NCI-H446 (cell line): ENCODE measurements at regions not wholly inside any gene's neighbourhood (a gene's known extent, or its start where the extent isn't known, plus 50 kb on each side); places are given as distances from the start of the nearest gene placed in this dataset.
"Not testable (repeated sequence)": the region's sequence is repeated elsewhere in the genome, so short reads cannot be mapped to it uniquely, and the experiment has no call there.

Experiments
- DNase-seq, 2 experiments: peaks; one replicate each; lab custom pipeline; 2025; lab: John Stamatoyannopoulos, UW

DNA sequence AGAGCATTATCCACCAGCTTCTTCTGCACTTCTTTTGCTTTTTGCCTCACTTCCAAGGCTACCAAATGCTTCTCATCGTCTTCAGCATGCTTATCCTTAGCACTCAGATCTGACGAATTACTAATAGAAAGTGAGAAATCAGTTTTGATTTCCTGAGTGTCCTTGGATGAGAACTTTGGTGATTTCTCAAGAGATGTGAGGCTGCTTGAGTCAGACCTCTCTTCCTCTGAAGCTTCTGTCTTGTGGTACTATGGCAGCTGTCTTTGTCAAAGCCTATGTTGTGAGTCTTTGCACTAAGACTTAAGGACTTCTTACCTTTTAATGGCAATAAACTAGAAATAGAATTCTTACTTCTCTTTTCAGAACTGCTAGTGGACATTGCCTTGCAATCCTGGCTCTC is 169.9 kb downstream of the CPE start:
- DNase-seq, result no peak

DNA sequence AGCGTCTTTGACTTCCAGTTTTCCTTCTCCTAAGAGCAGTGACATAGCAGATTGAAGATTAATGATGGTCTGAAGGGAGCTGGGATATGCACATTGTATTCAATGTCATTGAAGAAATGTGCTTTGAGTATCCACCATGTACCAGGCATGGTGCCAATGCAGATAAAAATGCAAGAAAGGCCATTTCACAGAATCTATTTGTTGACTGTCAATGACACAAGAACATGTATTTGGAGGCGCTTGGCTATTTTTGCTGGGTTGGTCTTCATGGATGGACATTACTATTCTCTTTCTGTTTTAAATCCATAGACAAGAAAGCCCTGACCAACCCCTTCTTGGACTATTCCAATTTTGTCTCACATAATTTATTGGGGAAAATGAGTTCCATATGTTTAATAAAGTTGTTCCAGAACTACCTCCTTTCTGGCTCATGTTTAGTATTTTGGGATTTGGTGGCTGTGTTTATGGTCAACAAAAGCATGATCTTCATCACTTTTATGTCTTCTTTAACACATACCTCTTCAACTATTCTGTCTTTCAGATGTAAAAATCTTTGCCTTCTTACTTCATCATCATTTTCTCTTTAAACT is 174.5 kb downstream of the CPE start:
- no peak for DNase-seq

DNA sequence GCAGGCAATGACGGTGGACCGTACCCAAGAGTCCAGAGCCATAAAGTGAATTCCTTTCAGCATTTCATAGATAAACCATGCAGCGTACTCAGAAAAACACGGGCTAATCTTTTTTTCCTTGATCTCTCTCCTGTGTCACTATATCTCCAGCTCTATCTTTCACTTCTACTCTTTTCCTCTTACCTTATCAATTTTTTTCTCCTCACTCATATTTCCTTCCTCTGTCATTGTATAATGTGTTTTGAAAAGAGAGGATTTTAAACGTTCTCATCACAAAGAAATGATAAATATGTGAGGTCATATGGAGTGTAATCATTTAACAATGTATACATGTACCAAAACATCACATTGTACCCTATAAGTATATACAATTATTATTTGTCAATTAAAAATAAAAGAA is 176.5 kb downstream of the CPE start:
- no peak for DNase-seq

DNA sequence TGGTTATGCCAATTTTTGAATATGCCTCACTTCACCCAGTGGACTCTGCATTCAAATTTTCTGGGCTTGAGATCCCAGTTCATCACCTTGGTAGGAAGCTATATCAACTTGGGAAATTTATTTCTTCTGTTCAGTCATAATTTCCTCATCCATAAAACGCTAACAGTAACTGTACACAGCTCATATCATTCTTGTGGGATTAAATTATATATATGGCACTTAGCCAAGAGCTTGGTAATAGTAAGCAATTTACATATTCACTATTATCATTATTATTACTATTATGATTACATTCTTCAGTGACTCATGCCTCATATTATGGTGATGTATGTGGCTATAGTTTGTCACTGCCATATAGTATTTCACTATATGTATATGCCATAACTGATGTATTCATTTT is 177.6 kb downstream of the CPE start:
- DNase-seq, result no peak

GRCh38 chr4:165560941-165561340 is 182.1 kb downstream of the CPE start:
- DNase-seq, result no peak

- DNase-seq, result no peak
Observed at GRCh38 chr4:165563851-165564250, 185.0 kb downstream of the CPE start.

- no peak for DNase-seq
Observed at GRCh38 chr4:165569031-165569430, 190.2 kb downstream of the CPE start.

DNA sequence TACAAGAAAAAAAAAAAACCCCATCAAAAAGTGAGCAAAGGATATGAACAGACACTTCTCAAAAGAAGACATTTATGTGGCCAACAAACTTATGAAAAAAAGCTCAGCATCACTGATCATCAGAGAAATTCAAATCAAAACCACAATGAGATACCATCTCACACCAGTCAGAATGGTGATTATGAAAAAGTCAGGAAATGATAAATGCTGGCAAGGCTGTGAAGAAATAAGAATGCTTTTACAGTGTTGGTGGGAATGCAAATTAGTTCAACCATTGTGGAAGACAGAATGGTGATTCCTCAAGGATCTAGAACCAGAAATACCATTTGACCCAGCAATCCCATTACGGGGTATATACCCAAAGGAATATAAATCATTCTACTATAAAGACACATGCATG is 192.7 kb downstream of the CPE start:
- not testable (repeated sequence) for DNase-seq

DNA sequence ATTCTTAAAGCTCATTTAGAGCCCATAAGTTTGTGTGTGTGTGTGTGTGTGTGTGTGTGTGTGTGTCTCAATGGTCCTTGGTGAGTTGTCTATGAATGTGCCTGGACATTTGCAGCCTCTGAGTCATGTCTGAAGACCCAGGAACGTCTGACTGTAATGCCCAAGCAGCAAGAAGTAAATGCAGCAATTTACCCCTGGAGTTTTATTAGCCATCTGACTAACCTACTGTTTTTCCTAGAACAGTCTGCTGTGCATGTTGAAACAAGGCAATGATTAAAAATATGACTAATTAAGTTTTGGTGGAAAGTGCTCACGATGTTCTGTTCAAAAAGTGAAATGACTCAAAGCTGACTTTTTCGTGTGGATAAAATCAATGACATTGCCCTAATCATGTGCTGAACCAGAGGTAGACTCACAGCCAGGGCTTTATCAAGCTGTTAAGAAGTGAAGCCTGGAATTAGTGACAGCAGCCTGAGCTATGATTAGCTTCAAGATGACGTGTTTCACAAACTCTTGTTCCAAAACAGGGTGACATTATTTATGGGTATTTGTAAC is 201.6 kb downstream of the CPE start:
- DNase-seq, result no peak

DNA sequence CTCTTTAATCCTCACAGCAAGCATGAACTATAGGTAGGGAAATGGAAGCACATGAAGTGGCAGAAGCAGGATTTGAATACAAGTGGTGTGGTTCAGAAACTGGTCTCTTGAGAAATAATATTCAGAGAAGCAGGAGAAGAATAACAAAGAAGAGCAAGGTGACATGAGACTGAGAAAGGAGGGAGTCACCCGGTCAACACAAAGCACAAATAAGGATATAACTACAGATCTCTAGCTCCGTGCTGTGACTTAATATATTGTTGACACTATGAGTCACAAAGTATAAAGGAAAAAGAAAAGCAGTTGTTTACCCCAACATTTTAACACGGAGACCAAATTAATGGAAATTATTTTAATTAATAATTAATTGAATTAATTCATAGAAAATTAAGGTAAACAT is 204.5 kb downstream of the CPE start:
- no peak for DNase-seq

- DNase-seq, result no peak
Observed at GRCh38 chr4:165584916-165585315, 206.1 kb downstream of the CPE start.

- DNase-seq, result peak in 1 of 2 experiments; percentile 12
Observed at GRCh38 chr4:165588534-165589315, 209.9 kb downstream of the CPE start.

- DNase-seq, result no peak
Observed at GRCh38 chr4:165592386-165592785, 213.6 kb downstream of the CPE start.

GRCh38 chr4:165597581-165598480 is 219.0 kb downstream of the CPE start:
- no peak for DNase-seq

GRCh38 chr4:165600959-165601683 is 222.3 kb downstream of the CPE start:
- no peak for DNase-seq

GRCh38 chr4:165602621-165603020 is 223.8 kb downstream of the CPE start:
- DNase-seq, result no peak

DNA sequence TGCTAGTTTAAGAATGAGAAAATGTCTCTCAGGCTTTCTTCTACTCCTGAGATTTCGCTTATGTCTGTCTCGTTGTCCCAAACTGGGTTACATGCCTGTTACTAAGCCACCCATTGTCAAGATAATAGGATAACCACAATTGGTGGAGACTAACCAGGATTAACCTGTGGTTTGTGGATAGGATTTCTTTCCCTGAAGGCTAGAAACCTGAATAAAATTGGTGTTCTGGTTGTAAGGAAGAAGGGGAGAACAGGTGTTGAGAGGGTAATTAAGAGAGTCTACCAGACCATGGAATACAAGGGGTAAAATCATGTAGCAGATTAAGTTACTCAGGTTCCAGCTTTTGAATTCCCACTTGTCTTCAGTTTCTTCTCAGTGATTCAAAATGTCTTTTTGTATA is 225.4 kb downstream of the CPE start:
- DNase-seq, result no peak

- no peak for DNase-seq
Observed at GRCh38 chr4:165605811-165606210, 227.0 kb downstream of the CPE start.

- no peak for DNase-seq
Observed at GRCh38 chr4:165606465-165607205, 227.8 kb downstream of the CPE start.

DNA sequence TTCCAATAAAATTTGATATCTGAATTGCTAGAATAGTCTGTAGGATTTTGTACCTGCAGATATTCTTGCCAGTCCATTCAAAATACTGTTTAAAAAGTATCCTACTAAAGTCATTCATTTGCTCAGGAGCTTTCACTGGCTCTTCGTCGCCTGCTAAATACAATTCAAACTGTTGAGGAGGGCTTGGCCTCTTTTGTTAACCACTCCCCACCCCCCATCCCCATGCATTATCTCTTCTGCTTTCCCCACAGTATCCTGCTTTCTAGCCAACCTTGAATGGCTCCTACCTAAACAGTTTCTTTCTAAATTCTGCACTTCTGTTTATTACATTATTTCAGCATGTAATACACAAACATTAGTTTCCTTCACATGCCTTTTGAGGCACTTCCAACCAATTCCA is 230.8 kb downstream of the CPE start:
- DNase-seq, result no peak
